Right kidney (tissue), 1 donor: ENCODE measurements at regions not wholly inside any gene's neighbourhood (a gene's known extent, or its start where the extent isn't known, plus 50 kb on each side); places are given as distances from the start of the nearest gene placed in this dataset.
"Not testable (repeated sequence)": the region's sequence is repeated elsewhere in the genome, so short reads cannot be mapped to it uniquely, and the experiment has no call there.

Experiments
- DNase-seq: peaks from one replicate; pipeline ENCODE4 v3.0.0-alpha.2; 2016

- DNase-seq = no peak
Observed at GRCh38 chr7:70846208-70846607, 285.7 kb upstream of the GALNT17 start.

GRCh38 chr7:70849580-70850235, 282.2 kb upstream of the GALNT17 start:
- no peak for DNase-seq

GRCh38 chr7:70855373-70855772, 276.6 kb upstream of the GALNT17 start:
- no peak for DNase-seq

- DNase-seq = peak; percentile 30
Observed at GRCh38 chr7:70856901-70857630, 274.9 kb upstream of the GALNT17 start.

- DNase-seq = no peak
Observed at GRCh38 chr7:70857793-70858545, 274.0 kb upstream of the GALNT17 start.

GRCh38 chr7:70867513-70867912, 264.4 kb upstream of the GALNT17 start:
- no peak for DNase-seq

- no peak for DNase-seq
Observed at GRCh38 chr7:70870349-70870748, 261.6 kb upstream of the GALNT17 start.

- no peak for DNase-seq
Observed at GRCh38 chr7:70872188-70872587, 259.8 kb upstream of the GALNT17 start.

GRCh38 chr7:70881167-70881847, 250.6 kb upstream of the GALNT17 start:
- no peak for DNase-seq

- DNase-seq = no peak
Observed at GRCh38 chr7:70883750-70884439, 248.0 kb upstream of the GALNT17 start.

- DNase-seq = no peak
Observed at GRCh38 chr7:70884440-70884764, 247.5 kb upstream of the GALNT17 start.

GRCh38 chr7:70884809-70885208, 247.1 kb upstream of the GALNT17 start:
- DNase-seq = no peak

- DNase-seq = no peak
Observed at GRCh38 chr7:70886547-70886946, 245.4 kb upstream of the GALNT17 start.

GRCh38 chr7:70887186-70887585, 244.8 kb upstream of the GALNT17 start:
- DNase-seq = no peak

- no peak for DNase-seq
Observed at GRCh38 chr7:70890147-70890969, 241.6 kb upstream of the GALNT17 start.

GRCh38 chr7:70893422-70893821, 238.5 kb upstream of the GALNT17 start:
- DNase-seq = no peak

GRCh38 chr7:70893971-70894715, 237.8 kb upstream of the GALNT17 start:
- no peak for DNase-seq

- DNase-seq = no peak
Observed at GRCh38 chr7:70894799-70895198, 237.1 kb upstream of the GALNT17 start.

GRCh38 chr7:70895337-70896200, 236.4 kb upstream of the GALNT17 start:
- not testable (repeated sequence) for DNase-seq
